ENCODE measurements at regions not wholly inside any gene's neighbourhood (a gene's known extent, or its start where the extent isn't known, plus 50 kb on each side); places are given as distances from the start of the nearest gene placed in this dataset.

DNA sequence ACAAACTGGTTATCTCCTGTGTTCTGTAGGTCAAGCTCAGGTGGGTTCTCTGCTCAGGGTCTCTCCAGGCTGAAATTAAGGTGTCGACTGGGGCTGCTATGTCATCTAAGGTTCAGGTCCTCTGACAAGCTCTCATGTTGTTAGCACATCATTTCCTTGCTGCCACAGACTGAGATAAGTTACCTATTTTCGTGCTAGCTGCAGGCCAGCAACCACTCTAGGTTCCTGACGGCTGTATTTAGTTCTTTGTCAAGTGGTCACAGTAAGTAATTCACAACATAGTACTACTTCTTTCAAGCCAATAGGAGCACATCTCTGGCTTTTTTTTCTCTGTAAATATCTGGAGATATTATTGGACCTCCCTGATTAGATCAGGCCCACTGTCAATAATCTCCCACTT lies 169.3 kb upstream of the CAND1 start:
- H3K36me3 Mint-ChIP-seq = no peaks in the 10 kb centered on the region
- no peak for DNase-seq (ENCODE audit: low spot score)
- no peak for TF ChIP-seq GTF2I (CRISPR knock-in tag; conservative IDR thresholded peaks at IDR 0.05)
- TF ChIP-seq, protein P1, sequence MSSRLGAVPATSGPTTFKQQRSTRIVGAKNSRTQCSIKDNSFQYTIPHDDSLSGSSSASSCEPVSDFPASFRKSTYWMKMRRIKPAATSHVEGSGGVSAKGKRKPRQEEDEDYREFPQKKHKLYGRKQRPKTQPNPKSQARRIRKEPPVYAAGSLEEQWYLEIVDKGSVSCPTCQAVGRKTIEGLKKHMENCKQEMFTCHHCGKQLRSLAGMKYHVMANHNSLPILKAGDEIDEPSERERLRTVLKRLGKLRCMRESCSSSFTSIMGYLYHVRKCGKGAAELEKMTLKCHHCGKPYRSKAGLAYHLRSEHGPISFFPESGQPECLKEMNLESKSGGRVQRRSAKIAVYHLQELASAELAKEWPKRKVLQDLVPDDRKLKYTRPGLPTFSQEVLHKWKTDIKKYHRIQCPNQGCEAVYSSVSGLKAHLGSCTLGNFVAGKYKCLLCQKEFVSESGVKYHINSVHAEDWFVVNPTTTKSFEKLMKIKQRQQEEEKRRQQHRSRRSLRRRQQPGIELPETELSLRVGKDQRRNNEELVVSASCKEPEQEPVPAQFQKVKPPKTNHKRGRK (CRISPR knock-in tag; IDR thresholded peaks at IDR 0.05; ENCODE audit: borderline replicate concordance) = no peak
- peaks cover 3% of the 10 kb centered on the region; the same call in 1 of the 2 replicates for H3K4me1 Mint-ChIP-seq
- H3K27ac Mint-ChIP-seq = no peak overlapping the region
- H3K9me3 Mint-ChIP-seq = no peaks in the 10 kb centered on the region
- H3K4me3 Mint-ChIP-seq = no peak overlapping the region
- ChIA-PET CTCF (no interaction called here), POLR2A (no interaction called here)
- ATAC-seq = no peak
- no peaks in the 10 kb centered on the region; the same call in 1 of the 2 replicates for H3K27me3 Mint-ChIP-seq (ENCODE audit: low read depth)

- ATAC-seq (no peak), DNase-seq (ENCODE audit: low spot score) (no peak)
- ChIA-PET CTCF (no interaction called here), POLR2A (no interaction called here)
- Mint-ChIP-seq H3K27me3 (ENCODE audit: low read depth) (peaks cover 3% of the 10 kb centered on the region; the same call in 1 of the 2 replicates), H3K27ac (no peak overlapping the region), H3K9me3 (peaks cover 21% of the 10 kb centered on the region), H3K4me1 (no peaks in the 10 kb centered on the region), H3K4me3 (no peak overlapping the region), H3K36me3 (no peaks in the 10 kb centered on the region)
- TF ChIP-seq ARID4B (CRISPR knock-in tag; IDR thresholded peaks at IDR 0.05; ENCODE audit: borderline replicate concordance) = no peak
- TF ChIP-seq, protein P2, sequence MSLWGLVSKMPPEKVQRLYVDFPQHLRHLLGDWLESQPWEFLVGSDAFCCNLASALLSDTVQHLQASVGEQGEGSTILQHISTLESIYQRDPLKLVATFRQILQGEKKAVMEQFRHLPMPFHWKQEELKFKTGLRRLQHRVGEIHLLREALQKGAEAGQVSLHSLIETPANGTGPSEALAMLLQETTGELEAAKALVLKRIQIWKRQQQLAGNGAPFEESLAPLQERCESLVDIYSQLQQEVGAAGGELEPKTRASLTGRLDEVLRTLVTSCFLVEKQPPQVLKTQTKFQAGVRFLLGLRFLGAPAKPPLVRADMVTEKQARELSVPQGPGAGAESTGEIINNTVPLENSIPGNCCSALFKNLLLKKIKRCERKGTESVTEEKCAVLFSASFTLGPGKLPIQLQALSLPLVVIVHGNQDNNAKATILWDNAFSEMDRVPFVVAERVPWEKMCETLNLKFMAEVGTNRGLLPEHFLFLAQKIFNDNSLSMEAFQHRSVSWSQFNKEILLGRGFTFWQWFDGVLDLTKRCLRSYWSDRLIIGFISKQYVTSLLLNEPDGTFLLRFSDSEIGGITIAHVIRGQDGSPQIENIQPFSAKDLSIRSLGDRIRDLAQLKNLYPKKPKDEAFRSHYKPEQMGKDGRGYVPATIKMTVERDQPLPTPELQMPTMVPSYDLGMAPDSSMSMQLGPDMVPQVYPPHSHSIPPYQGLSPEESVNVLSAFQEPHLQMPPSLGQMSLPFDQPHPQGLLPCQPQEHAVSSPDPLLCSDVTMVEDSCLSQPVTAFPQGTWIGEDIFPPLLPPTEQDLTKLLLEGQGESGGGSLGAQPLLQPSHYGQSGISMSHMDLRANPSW (CRISPR knock-in tag; conservative IDR thresholded peaks at IDR 0.05; ENCODE audit: low read depth) = no peak
- TF ChIP-seq, protein P3, sequence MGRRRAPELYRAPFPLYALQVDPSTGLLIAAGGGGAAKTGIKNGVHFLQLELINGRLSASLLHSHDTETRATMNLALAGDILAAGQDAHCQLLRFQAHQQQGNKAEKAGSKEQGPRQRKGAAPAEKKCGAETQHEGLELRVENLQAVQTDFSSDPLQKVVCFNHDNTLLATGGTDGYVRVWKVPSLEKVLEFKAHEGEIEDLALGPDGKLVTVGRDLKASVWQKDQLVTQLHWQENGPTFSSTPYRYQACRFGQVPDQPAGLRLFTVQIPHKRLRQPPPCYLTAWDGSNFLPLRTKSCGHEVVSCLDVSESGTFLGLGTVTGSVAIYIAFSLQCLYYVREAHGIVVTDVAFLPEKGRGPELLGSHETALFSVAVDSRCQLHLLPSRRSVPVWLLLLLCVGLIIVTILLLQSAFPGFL (CRISPR knock-in tag; IDR thresholded peaks at IDR 0.05; ENCODE audit: borderline replicate concordance) = no peak
- TF ChIP-seq, protein P4, sequence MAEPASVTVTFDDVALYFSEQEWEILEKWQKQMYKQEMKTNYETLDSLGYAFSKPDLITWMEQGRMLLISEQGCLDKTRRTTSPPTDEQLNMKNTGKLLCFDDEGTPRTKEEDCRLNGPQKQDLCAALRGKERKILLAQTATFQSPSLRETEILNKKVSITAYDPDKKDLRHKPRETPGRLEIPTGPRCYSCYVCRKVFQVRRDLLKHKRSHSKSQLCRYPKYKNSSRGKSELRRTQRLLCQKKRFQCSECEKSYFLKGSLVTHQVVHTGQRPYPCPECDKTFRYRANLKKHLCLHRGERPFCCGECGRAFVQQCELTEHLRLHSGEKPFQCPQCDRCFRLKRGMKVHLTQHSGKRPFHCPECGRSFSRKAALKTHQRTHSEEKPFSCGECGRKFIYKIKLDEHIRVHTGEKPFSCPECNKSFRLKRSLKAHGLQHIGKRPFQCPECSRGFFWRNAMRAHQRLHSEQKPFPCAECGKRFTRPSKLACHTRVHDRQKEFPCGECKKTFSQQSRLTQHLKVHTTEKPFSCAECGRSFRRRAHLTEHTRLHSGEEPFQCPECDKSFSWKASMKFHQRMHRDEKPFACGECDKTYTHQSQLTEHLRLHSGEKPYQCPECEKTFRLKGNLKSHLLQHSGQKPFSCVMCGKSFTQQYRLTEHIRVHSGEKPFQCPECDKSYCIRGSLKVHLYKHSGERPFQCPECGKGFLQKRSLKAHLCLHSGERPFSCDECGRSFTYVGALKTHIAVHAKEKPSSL (CRISPR knock-in tag; conservative IDR thresholded peaks at IDR 0.05) = no peak
Measured at GRCh38 chr12:67103521-67103920, 165.6 kb upstream of the CAND1 start.

- Mint-ChIP-seq H3K36me3 (no peaks in the 10 kb centered on the region), H3K4me1 (peaks cover 6% of the 10 kb centered on the region; the same call in 1 of the 2 replicates), H3K9me3 (peaks cover 21% of the 10 kb centered on the region), H3K27me3 (ENCODE audit: low read depth) (peaks cover 3% of the 10 kb centered on the region; the same call in 1 of the 2 replicates), H3K27ac (no peak overlapping the region), H3K4me3 (no peak overlapping the region)
- DNase-seq (ENCODE audit: low spot score) = no peak
- ChIA-PET CTCF (no interaction called here), POLR2A (no interaction called here)
- ATAC-seq = no peak
- TF ChIP-seq TEAD1 (CRISPR knock-in tag; IDR thresholded peaks at IDR 0.05) (no peak), ATF1 (CRISPR knock-in tag; IDR thresholded peaks at IDR 0.05) (no peak), MLX (CRISPR knock-in tag; IDR thresholded peaks at IDR 0.05) (no peak), AFF4 (CRISPR knock-in tag; IDR thresholded peaks at IDR 0.05; ENCODE audit: borderline replicate concordance) (no peak)
- TF ChIP-seq, protein P5, sequence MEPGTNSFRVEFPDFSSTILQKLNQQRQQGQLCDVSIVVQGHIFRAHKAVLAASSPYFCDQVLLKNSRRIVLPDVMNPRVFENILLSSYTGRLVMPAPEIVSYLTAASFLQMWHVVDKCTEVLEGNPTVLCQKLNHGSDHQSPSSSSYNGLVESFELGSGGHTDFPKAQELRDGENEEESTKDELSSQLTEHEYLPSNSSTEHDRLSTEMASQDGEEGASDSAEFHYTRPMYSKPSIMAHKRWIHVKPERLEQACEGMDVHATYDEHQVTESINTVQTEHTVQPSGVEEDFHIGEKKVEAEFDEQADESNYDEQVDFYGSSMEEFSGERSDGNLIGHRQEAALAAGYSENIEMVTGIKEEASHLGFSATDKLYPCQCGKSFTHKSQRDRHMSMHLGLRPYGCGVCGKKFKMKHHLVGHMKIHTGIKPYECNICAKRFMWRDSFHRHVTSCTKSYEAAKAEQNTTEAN (CRISPR knock-in tag; IDR thresholded peaks at IDR 0.05) = no peak
Measured at GRCh38 chr12:67107235-67107634, 161.9 kb upstream of the CAND1 start.
